ENCODE measurements at regions not wholly inside any gene's neighbourhood (a gene's known extent, or its start where the extent isn't known, plus 50 kb on each side); places are given as distances from the start of the nearest gene placed in this dataset.
"Not testable (repeated sequence)": the region's sequence is repeated elsewhere in the genome, so short reads cannot be mapped to it uniquely, and the experiment has no call there.

DNA sequence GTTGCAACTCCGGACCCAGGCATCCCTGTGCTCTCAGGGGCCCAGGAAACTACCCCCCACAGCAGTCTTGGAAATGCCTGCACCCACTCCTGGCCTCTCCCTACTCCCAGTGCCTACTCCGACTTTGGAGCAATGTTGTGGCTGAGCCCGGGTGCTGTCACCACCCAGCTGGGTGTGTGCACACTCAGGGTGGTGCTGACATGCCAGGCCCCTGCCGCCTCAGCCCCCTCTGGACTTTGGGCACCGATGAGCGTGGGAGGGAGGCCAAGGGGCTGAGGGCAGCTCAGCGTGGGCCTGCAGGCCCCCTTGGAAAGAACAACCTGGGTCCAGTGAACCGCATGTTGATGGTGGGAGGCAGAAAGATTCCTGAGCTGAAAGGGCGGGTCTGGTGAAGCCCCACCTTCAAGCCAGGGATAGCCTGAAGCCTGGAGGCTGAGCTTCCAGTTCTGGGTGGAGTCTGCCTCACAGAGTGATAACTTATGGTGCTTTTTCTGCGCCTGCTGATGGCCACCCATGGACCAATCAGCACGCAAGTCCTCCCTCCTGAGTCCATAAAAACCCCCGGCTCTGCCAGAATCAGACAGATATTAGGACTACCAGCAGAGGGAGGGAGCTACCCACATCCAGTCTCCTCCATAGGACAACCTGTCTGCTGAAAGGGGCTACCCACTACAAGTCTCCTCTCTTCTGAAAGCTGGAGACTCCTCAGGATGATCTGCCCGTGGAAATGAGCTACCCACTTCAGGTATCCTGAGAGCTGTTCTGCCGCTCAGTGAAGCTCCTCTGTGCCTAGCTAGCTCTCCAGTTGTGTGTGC, 380.4 kb upstream of the SORCS1 start:
- no peak for DNase-seq

DNA sequence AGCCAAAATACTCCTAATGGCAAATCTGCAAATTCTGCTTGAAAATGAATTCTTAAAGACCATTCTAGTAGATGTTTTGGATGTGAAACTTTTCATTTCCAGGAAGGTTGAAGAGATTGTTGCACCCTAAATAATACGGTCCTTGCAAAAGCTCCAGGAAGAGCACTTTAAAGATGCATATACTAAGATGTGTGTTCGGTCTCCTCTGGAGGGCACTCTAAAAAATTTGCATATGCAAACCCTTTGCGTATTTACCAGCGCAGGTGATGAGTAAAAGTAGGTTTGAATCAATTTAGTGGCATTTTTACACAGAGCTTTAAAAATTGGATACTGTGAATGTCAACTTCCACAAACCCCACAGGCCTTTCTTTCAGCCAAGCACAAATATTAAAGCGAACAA, 378.1 kb upstream of the SORCS1 start:
- DNase-seq = no peak

- DNase-seq = no peak
These were observed 377.5 kb upstream of the SORCS1 start for GRCh38 chr10:107542016-107542415.

- no peak for DNase-seq
These were observed 376.5 kb upstream of the SORCS1 start for GRCh38 chr10:107540981-107541380.

DNA sequence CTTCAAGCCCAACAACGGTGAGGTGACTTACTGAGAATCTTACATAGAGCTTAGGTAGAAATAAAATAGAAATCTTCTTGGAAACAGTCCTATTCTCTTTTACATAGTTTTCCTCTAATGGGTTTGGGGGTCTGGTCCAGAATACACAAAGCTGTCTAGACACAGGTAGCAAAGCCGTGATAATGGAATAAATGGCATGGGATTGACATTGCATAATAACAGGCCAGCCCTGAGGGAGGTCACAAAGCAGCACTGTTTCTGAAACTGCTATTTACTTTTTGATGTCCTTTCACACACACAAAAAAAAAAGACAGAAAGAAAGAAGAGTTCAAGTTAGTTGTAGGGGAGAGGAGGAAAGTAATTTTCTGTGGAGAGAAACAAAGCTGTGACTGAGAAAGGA, 364.8 kb upstream of the SORCS1 start:
- DNase-seq = no peak

DNA sequence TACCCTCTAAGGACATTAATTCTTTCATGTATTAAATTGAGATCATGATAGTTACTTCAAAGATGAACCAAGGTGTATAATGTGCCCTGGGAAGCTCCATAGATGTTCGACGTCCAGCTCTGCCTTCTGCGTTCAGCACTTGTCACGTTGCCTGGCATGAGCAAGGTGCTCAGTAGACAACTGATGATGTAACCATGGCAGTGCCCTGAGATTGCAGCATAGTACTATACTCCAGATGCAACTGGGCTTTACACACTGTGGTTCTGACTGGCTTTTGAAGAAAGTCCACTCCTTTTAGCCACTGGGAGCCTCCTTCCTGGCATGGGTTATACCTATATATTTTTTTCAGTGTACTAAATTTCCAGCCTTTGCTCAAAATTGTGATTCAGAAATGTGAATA, 355.8 kb upstream of the SORCS1 start:
- DNase-seq = no peak

GRCh38 chr10:107517811-107518210, 353.3 kb upstream of the SORCS1 start:
- no peak for DNase-seq

- no peak for DNase-seq
These were observed 351.8 kb upstream of the SORCS1 start for GRCh38 chr10:107516349-107516748.

DNA sequence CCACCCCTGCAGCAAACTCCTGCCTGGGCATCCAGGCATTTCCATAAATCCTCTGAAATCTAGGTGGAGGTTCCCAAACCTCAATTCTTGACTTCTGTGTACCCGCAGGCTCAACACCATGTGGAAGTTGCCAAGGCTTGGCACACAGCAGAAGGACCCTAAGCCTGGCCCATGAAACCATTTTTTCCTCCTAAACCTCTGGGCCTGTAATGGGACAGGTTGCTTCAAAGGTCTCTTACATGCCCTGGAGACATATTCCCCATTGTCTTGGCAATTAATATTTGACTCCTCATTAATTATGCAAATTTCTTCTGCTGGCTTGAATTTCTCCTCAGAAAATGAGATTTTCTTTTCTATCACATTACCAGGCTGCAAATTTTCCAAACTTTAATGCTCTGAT, 339.5 kb upstream of the SORCS1 start:
- DNase-seq = not testable (repeated sequence)

- DNase-seq = no peak
These were observed 337.9 kb upstream of the SORCS1 start for GRCh38 chr10:107502229-107502985.

GRCh38 chr10:107498983-107499382, 334.5 kb upstream of the SORCS1 start:
- DNase-seq = no peak

DNA sequence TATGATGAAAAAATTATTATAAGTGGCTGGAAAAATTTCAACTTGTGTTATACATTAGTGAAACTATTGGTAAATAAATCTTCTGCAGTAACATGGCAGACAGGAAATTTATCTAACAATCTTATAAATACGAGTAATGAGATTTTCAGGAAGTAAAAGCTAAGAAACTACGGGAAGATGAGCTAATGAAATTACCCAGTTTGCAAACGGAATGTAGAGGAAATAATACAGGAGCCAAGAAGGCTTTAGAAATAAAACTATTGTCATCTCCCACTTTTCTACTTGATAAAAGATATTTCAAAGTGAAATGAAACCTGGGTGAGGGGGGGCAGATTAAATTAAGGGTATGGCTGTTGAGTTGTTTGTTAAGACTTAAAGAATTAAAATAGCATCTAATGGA, 332.5 kb upstream of the SORCS1 start:
- DNase-seq = no peak

- DNase-seq = no peak
These were observed 332.1 kb upstream of the SORCS1 start for GRCh38 chr10:107496594-107496993.

GRCh38 chr10:107492389-107492788, 327.9 kb upstream of the SORCS1 start:
- DNase-seq = no peak

DNA sequence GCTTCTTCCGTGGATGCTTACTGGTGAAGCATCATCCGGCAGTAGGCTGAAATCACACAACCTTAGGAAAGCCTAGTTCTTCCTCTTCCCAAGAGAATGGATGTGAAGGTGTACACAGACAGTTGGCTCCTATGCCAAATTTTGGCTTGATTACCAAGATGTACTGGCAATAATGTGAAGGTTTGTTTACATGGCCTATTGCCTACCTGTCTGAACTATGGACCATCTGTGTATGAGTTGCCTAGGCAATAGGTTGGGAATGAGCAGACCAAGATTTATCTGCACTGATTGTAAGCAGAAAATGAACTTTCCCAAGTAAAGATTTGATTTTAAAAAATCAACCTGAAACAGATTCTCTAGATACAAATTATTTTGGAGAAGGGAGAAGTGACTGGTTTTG, 325.9 kb upstream of the SORCS1 start:
- DNase-seq = no peak

DNA sequence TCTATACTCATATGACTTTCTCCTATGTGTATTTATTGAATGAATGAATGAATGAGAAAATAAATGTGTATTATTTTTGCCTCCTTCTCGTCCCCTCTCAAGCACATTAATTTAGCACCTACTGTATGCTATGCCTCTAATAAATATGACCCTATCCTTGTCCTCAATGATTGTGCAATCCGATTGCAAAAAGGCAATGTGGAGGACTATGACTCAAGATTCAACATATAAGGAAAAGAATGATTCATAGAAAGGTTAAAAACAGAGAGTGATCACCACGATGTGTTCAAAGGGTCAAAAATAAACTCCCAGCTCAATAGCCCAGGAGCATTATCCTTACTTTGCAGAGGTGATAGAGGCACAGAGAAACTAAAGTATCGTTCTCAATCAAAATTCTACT, 322.8 kb upstream of the SORCS1 start:
- no peak for DNase-seq

- DNase-seq = no peak
These were observed 320.5 kb upstream of the SORCS1 start for GRCh38 chr10:107485019-107485418.

GRCh38 chr10:107481881-107482280, 317.4 kb upstream of the SORCS1 start:
- no peak for DNase-seq

DNA sequence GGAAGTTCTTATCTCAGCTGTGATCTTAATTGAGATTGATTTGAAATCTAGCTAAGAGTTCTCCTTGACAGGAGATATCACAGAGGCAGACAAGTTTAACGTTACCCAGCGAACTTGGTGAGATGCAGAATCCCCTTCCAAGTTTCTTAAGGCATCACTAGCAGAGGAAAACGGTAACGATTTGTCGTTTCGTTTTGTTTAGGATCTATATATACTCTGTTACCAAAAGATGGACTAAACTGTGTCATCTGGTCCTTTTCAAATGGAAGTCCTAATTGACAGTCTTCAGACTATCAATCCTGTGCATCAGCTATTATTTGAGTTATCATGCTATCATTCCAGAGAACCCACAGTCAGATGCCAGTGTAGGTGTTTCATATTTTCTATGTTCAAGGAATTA, 316.7 kb upstream of the SORCS1 start:
- DNase-seq = no peak

DNA sequence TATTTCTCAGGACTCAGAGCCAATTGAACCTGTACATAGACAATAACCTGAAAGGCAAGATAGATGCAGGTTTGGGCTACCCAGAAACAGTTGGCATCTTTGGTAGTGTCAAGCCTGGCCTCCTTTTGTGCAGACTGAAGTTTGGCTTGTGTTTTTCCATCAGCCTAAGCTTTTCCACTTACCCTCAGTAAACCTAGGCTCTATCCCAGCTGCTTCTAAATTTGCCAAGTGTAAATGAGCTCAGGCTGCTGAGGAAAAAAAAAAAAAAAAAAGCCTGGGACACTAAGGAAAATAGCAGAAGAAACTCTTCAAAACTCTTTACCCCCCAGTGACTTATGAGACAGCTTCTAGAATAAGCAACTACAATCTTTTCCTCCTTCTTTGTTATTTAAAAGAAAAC, 316.3 kb upstream of the SORCS1 start:
- DNase-seq = no peak

GRCh38 chr10:107477266-107477665, 312.8 kb upstream of the SORCS1 start:
- no peak for DNase-seq

DNA sequence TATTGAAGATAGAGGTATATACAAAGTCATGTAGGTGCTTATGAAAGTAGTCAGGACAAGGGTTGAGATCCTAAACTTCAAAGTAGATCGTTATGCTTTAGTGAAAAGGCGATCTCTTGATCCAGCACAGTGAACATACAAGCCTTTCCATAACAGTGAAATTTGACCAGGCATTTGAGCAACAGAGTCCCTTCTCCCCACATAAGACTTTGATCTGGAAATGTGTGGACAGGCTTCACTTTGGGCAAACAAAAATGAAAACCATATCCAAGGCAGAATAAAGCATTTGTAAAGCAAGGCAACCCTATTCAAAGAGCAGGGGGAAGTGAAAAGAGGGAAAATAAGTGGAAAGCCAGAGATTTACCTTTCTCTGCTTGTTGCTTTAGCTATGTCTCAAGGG, 311.9 kb upstream of the SORCS1 start:
- DNase-seq = no peak

- DNase-seq = no peak
These were observed 310.1 kb upstream of the SORCS1 start for GRCh38 chr10:107474650-107475049.

- DNase-seq = no peak
These were observed 308.7 kb upstream of the SORCS1 start for GRCh38 chr10:107473225-107473624.

- DNase-seq = no peak
These were observed 307.4 kb upstream of the SORCS1 start for GRCh38 chr10:107471911-107472310.
